ENCODE measurements at regions not wholly inside any gene's neighbourhood (a gene's known extent, or its start where the extent isn't known, plus 50 kb on each side); places are given as distances from the start of the nearest gene placed in this dataset.
"Not testable (repeated sequence)": the region's sequence is repeated elsewhere in the genome, so short reads cannot be mapped to it uniquely, and the experiment has no call there.

GRCh38 chr7:51426163-51426562 lies 109.6 kb upstream of the COBL start:
- peaks cover 7% of the 10 kb centered on the region for H3K4me1 ChIP-seq (ENCODE audit: insufficient read depth, low read length, severe bottlenecking)
- no peak overlapping the region for H2AFZ ChIP-seq (ENCODE audit: low read length)
- TF ChIP-seq EZH2 (IDR thresholded peaks at IDR 0.05; ENCODE audit: borderline replicate concordance, low read length) (no peak), CTCF (IDR thresholded peaks at IDR 0.05; ENCODE audit: low read length) (no peak)

GRCh38 chr7:51409934-51410333 lies 93.3 kb upstream of the COBL start:
- H3K9me2 ChIP-seq (ENCODE audit: low read depth, low read length); H4K20me1 ChIP-seq (ENCODE audit: insufficient read depth, low read length); H3K4me2 ChIP-seq (ENCODE audit: low read length); H3K27ac ChIP-seq (ENCODE audit: low read depth, low read length, poor library complexity, severe bottlenecking); H3K4me3 ChIP-seq (ENCODE audit: low read depth, low read length, poor library complexity, severe bottlenecking); H2AFZ ChIP-seq (ENCODE audit: low read length); H3K36me3 ChIP-seq (ENCODE audit: insufficient read depth, low read length); H3K9me3 ChIP-seq (ENCODE audit: low read length); H3F3A ChIP-seq (ENCODE audit: insufficient read depth, low read length); H3K9ac ChIP-seq (ENCODE audit: low read length); H3K79me2 ChIP-seq (ENCODE audit: insufficient read depth, low read length); H3K27me3 ChIP-seq (ENCODE audit: insufficient read depth, low read length); H3K4me1 ChIP-seq (ENCODE audit: insufficient read depth, low read length, severe bottlenecking): not testable (repeated sequence)

More at GRCh38 chr7:51426163-51426562, 109.6 kb upstream of the COBL start:
- Histone ChIP-seq H3K9me2 (ENCODE audit: low read depth, low read length) (no peaks in the 10 kb centered on the region), H3K9ac (ENCODE audit: low read length) (no peak overlapping the region), H3K36me3 (ENCODE audit: insufficient read depth, low read length) (no peaks in the 10 kb centered on the region), H3K4me2 (ENCODE audit: low read length) (no peak overlapping the region), H4K20me1 (ENCODE audit: insufficient read depth, low read length) (no peaks in the 10 kb centered on the region), H3K27ac (ENCODE audit: low read depth, low read length, poor library complexity, severe bottlenecking) (no peak overlapping the region), H3K27me3 (ENCODE audit: insufficient read depth, low read length) (no peaks in the 10 kb centered on the region; the same call in 1 of the 2 replicates), H3K9me3 (ENCODE audit: low read length) (no peaks in the 10 kb centered on the region), H3F3A (ENCODE audit: insufficient read depth, low read length) (no peaks in the 10 kb centered on the region), H3K79me2 (ENCODE audit: insufficient read depth, low read length) (no peaks in the 10 kb centered on the region), H3K4me3 (ENCODE audit: low read depth, low read length, poor library complexity, severe bottlenecking) (no peak overlapping the region)

GRCh38 chr7:51397608-51398007 lies 81.0 kb upstream of the COBL start:
- H2AFZ ChIP-seq (ENCODE audit: low read length); H3K27me3 ChIP-seq (ENCODE audit: insufficient read depth, low read length); H4K20me1 ChIP-seq (ENCODE audit: insufficient read depth, low read length); H3K4me1 ChIP-seq (ENCODE audit: insufficient read depth, low read length, severe bottlenecking); H3K27ac ChIP-seq (ENCODE audit: low read depth, low read length, poor library complexity, severe bottlenecking); H3K79me2 ChIP-seq (ENCODE audit: insufficient read depth, low read length); H3K9me3 ChIP-seq (ENCODE audit: low read length); H3K4me2 ChIP-seq (ENCODE audit: low read length); H3K36me3 ChIP-seq (ENCODE audit: insufficient read depth, low read length); H3K4me3 ChIP-seq (ENCODE audit: low read depth, low read length, poor library complexity, severe bottlenecking); H3F3A ChIP-seq (ENCODE audit: insufficient read depth, low read length); H3K9ac ChIP-seq (ENCODE audit: low read length); H3K9me2 ChIP-seq (ENCODE audit: low read depth, low read length): not testable (repeated sequence)

GRCh38 chr7:51393003-51393402 lies 76.4 kb upstream of the COBL start:
- H3F3A ChIP-seq (ENCODE audit: insufficient read depth, low read length); H3K36me3 ChIP-seq (ENCODE audit: insufficient read depth, low read length); H4K20me1 ChIP-seq (ENCODE audit: insufficient read depth, low read length); H3K9me2 ChIP-seq (ENCODE audit: low read depth, low read length); H3K27me3 ChIP-seq (ENCODE audit: insufficient read depth, low read length); H3K27ac ChIP-seq (ENCODE audit: low read depth, low read length, poor library complexity, severe bottlenecking); H2AFZ ChIP-seq (ENCODE audit: low read length); H3K4me3 ChIP-seq (ENCODE audit: low read depth, low read length, poor library complexity, severe bottlenecking); H3K4me1 ChIP-seq (ENCODE audit: insufficient read depth, low read length, severe bottlenecking); H3K79me2 ChIP-seq (ENCODE audit: insufficient read depth, low read length); H3K9ac ChIP-seq (ENCODE audit: low read length); H3K9me3 ChIP-seq (ENCODE audit: low read length); H3K4me2 ChIP-seq (ENCODE audit: low read length): not testable (repeated sequence)

- not testable (repeated sequence) for H3K4me3 ChIP-seq (ENCODE audit: low read depth, low read length, poor library complexity, severe bottlenecking); H3K4me2 ChIP-seq (ENCODE audit: low read length); H3K9ac ChIP-seq (ENCODE audit: low read length); H3F3A ChIP-seq (ENCODE audit: insufficient read depth, low read length); H3K27ac ChIP-seq (ENCODE audit: low read depth, low read length, poor library complexity, severe bottlenecking); H3K79me2 ChIP-seq (ENCODE audit: insufficient read depth, low read length); H2AFZ ChIP-seq (ENCODE audit: low read length); H3K9me2 ChIP-seq (ENCODE audit: low read depth, low read length); H3K9me3 ChIP-seq (ENCODE audit: low read length); H3K4me1 ChIP-seq (ENCODE audit: insufficient read depth, low read length, severe bottlenecking); H3K27me3 ChIP-seq (ENCODE audit: insufficient read depth, low read length); H4K20me1 ChIP-seq (ENCODE audit: insufficient read depth, low read length); H3K36me3 ChIP-seq (ENCODE audit: insufficient read depth, low read length)
Observed at GRCh38 chr7:51389952-51390351, 73.3 kb upstream of the COBL start.

GRCh38 chr7:51389216-51389812 lies 72.7 kb upstream of the COBL start:
- H3K9ac ChIP-seq (ENCODE audit: low read length); H3K4me1 ChIP-seq (ENCODE audit: insufficient read depth, low read length, severe bottlenecking); H3K9me2 ChIP-seq (ENCODE audit: low read depth, low read length); H3K4me2 ChIP-seq (ENCODE audit: low read length); H4K20me1 ChIP-seq (ENCODE audit: insufficient read depth, low read length); H3K36me3 ChIP-seq (ENCODE audit: insufficient read depth, low read length); H3K27me3 ChIP-seq (ENCODE audit: insufficient read depth, low read length); H3K4me3 ChIP-seq (ENCODE audit: low read depth, low read length, poor library complexity, severe bottlenecking); H2AFZ ChIP-seq (ENCODE audit: low read length); H3K27ac ChIP-seq (ENCODE audit: low read depth, low read length, poor library complexity, severe bottlenecking); H3F3A ChIP-seq (ENCODE audit: insufficient read depth, low read length); H3K9me3 ChIP-seq (ENCODE audit: low read length); H3K79me2 ChIP-seq (ENCODE audit: insufficient read depth, low read length): not testable (repeated sequence)

GRCh38 chr7:51388241-51388640 lies 71.6 kb upstream of the COBL start:
- not testable (repeated sequence) for H3K4me2 ChIP-seq (ENCODE audit: low read length); H2AFZ ChIP-seq (ENCODE audit: low read length); H4K20me1 ChIP-seq (ENCODE audit: insufficient read depth, low read length); H3K27ac ChIP-seq (ENCODE audit: low read depth, low read length, poor library complexity, severe bottlenecking); H3K36me3 ChIP-seq (ENCODE audit: insufficient read depth, low read length); H3K4me1 ChIP-seq (ENCODE audit: insufficient read depth, low read length, severe bottlenecking); H3K4me3 ChIP-seq (ENCODE audit: low read depth, low read length, poor library complexity, severe bottlenecking); H3K9me3 ChIP-seq (ENCODE audit: low read length); H3F3A ChIP-seq (ENCODE audit: insufficient read depth, low read length); H3K79me2 ChIP-seq (ENCODE audit: insufficient read depth, low read length); H3K27me3 ChIP-seq (ENCODE audit: insufficient read depth, low read length); H3K9me2 ChIP-seq (ENCODE audit: low read depth, low read length); H3K9ac ChIP-seq (ENCODE audit: low read length)

Data from OCI-LY1 (cell line).